ENCODE measurements at regions not wholly inside any gene's neighbourhood (a gene's known extent, or its start where the extent isn't known, plus 50 kb on each side); places are given as distances from the start of the nearest gene placed in this dataset.

DNA sequence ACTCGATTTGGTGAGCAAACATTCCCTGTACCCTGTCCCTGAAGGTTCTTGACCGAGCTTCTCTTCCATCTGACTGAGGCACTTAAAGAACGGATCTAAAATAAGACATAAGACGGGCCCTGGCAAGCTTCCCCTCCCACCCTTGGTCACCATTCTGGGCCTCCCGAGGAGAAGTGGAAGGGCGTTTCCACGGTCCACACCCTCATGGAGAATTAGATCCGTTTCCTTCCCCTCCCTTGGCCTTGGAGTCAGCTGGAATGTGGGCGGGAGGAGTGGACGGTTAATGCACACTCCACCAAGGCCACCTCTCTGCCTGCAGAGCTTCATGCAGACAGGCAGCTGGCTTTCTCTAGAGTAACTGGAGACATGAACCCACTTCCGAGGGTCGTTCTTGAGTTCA lies 257.3 kb upstream of the APCDD1 start:
- TF ChIP-seq, protein P1, sequence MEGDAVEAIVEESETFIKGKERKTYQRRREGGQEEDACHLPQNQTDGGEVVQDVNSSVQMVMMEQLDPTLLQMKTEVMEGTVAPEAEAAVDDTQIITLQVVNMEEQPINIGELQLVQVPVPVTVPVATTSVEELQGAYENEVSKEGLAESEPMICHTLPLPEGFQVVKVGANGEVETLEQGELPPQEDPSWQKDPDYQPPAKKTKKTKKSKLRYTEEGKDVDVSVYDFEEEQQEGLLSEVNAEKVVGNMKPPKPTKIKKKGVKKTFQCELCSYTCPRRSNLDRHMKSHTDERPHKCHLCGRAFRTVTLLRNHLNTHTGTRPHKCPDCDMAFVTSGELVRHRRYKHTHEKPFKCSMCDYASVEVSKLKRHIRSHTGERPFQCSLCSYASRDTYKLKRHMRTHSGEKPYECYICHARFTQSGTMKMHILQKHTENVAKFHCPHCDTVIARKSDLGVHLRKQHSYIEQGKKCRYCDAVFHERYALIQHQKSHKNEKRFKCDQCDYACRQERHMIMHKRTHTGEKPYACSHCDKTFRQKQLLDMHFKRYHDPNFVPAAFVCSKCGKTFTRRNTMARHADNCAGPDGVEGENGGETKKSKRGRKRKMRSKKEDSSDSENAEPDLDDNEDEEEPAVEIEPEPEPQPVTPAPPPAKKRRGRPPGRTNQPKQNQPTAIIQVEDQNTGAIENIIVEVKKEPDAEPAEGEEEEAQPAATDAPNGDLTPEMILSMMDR (IDR thresholded peaks at IDR 0.05 in 2 of 3, conservative IDR thresholded peaks at IDR 0.05 in 1 of 3; ENCODE audit: borderline replicate concordance in 1 of 3, insufficient read depth in 1 of 3, low read depth in 2 of 3, low read length in 2 of 3) = no peak
- TF ChIP-seq EZH2phosphoT487 (IDR thresholded peaks at IDR 0.05; ENCODE audit: borderline replicate concordance) = no peak
- no peak for TF ChIP-seq POLR2AphosphoS5 (IDR thresholded peaks at IDR 0.05; ENCODE audit: low read depth, low read length)
- no peak for TF ChIP-seq JUND (IDR thresholded peaks at IDR 0.05)
- TF ChIP-seq POLR2A (IDR thresholded peaks at IDR 0.05; ENCODE audit: borderline replicate concordance, extremely low read depth, insufficient read depth, insufficient read length) = no peak
- no peak for TF ChIP-seq MAX (IDR thresholded peaks at IDR 0.05)
- no peak for TF ChIP-seq ZNF274 (IDR thresholded peaks at IDR 0.05; ENCODE audit: low read depth, low read length)
- TF ChIP-seq TCF7L2 (IDR thresholded peaks at IDR 0.05; ENCODE audit: borderline replicate concordance, extremely low read depth, insufficient read depth, insufficient read length) = no peak
- TF ChIP-seq YY1 (IDR thresholded peaks at IDR 0.05; ENCODE audit: extremely low read depth, insufficient replicate concordance, low read depth, low read length) = no peak

Data from HCT116 (cell line).